Stomach (tissue), 4 donors: ENCODE measurements at regions not wholly inside any gene's neighbourhood (a gene's known extent, or its start where the extent isn't known, plus 50 kb on each side); places are given as distances from the start of the nearest gene placed in this dataset.

ENCODE experiments used
- EP300 ChIP-seq: sonication (generic); formaldehyde crosslinking; IDR thresholded peaks from one replicate; pipeline ENCODE4 v1.6.1; 2017; ENCODE audit warnings: antibody characterized with exemption
- POLR2A ChIP-seq, 4 donors: fragments of 450-650 bp; IDR thresholded peaks; one replicate each; pipeline ENCODE4 v1.6.1; 2016; ENCODE audit warnings: antibody characterized with exemption in 4 of 4, control low read depth in 2 of 4, mild to moderate bottlenecking in 1 of 4, moderate library complexity in 1 of 4
- POLR2AphosphoS5 ChIP-seq, 3 donors: sonication (generic); formaldehyde crosslinking; IDR thresholded peaks; one replicate each; pipeline ENCODE4 v1.6.1; 2016; ENCODE audit warnings: antibody characterized with exemption in 3 of 3
- TF ChIP-seq, protein P1 (sequence below), 7 experiments: fragments of 450-650 bp in 4 of 7; fragments of 200-600 bp in 3 of 7; sonication (generic) in 3 of 7; IDR thresholded peaks; one replicate each; pipeline ENCODE4 v1.5.1; 2016 to 2019; ENCODE audit warnings: antibody characterized with exemption in 7 of 7, control low read depth in 2 of 7, mild to moderate bottlenecking in 1 of 7

DNA sequence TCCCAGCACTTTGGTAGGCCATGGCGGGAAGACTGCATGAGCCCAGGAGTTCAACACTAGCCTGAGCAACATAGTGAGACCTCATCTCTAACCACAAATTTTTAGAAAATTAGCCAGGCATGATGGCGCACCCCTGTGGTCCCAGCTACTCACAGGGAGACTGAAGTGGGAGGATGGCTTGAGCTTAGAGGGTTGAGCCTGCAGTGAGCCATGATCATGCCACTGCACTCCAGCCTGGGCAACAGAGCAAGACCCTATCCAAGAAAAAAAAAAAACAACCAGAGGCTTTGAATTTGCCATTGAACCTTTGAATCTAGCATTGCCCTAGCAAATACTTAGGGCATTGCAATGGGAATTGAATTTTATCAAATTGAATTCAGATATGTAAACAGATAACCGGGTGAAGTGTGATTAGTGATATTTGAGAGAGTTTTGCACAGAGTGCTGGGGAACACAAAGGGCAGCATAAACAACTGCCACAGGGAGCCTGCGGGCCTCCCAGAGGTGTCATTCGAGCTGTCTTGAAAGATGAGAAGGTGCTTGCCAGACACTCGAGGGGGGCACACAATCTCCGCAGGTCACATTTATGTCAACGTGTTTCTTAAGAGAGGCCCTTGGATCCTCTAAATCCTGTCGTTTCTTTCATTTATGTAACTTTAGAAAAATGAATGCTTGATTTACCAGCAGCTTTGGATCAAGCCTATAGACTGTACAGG lies 200.3 kb downstream of the AASDH start:
- TF ChIP-seq, protein P1, sequence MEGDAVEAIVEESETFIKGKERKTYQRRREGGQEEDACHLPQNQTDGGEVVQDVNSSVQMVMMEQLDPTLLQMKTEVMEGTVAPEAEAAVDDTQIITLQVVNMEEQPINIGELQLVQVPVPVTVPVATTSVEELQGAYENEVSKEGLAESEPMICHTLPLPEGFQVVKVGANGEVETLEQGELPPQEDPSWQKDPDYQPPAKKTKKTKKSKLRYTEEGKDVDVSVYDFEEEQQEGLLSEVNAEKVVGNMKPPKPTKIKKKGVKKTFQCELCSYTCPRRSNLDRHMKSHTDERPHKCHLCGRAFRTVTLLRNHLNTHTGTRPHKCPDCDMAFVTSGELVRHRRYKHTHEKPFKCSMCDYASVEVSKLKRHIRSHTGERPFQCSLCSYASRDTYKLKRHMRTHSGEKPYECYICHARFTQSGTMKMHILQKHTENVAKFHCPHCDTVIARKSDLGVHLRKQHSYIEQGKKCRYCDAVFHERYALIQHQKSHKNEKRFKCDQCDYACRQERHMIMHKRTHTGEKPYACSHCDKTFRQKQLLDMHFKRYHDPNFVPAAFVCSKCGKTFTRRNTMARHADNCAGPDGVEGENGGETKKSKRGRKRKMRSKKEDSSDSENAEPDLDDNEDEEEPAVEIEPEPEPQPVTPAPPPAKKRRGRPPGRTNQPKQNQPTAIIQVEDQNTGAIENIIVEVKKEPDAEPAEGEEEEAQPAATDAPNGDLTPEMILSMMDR (IDR thresholded peaks at IDR 0.05) = no peak
- TF ChIP-seq POLR2AphosphoS5 (IDR thresholded peaks at IDR 0.05) (no peak), POLR2A (IDR thresholded peaks at IDR 0.05) (no peak), EP300 (no peak)
